GM12864 (cell line): ENCODE measurements at regions not wholly inside any gene's neighbourhood (a gene's known extent, or its start where the extent isn't known, plus 50 kb on each side); places are given as distances from the start of the nearest gene placed in this dataset.

Source experiments
- DNase-seq: peaks from one replicate; pipeline ENCODE4 v3.0.0-alpha.2; 2011; ENCODE audit warnings: low read depth
- H3K4me3 ChIP-seq: 2 replicates; pipeline ENCODE4 v1.5.1; 2011; ENCODE audit warnings: mild to moderate bottlenecking, low read depth, low read length, control low read depth
- TF ChIP-seq, protein P1 (sequence below): IDR thresholded peaks from 2 replicates; pipeline ENCODE4 v1.5.1; 2011; ENCODE audit warnings: low read depth, mild to moderate bottlenecking, moderate library complexity, low read length, control low read depth, inconsistent platforms; ENCODE audit errors: missing control alignments

DNA sequence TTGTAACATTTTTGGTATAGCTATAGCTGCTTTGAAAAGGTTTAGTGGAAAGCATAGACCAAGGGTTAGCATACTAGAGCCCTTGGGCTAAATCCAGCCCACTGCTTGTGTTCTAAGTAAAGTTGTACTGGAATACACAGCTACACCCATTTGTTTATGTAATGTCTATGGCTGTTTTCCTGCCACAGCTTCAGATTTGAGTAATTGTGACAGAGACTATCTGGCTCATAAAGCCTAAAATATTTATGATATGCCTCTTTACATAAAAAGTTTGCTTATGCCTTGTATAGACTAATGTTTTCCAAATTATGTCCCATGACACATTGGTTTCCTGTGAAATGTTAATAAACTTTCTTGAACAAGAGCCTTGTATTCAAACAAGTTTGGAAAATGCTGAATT is 234.8 kb upstream of the ATP2B1 start:
- no peak overlapping the region for H3K4me3 ChIP-seq
- TF ChIP-seq, protein P1, sequence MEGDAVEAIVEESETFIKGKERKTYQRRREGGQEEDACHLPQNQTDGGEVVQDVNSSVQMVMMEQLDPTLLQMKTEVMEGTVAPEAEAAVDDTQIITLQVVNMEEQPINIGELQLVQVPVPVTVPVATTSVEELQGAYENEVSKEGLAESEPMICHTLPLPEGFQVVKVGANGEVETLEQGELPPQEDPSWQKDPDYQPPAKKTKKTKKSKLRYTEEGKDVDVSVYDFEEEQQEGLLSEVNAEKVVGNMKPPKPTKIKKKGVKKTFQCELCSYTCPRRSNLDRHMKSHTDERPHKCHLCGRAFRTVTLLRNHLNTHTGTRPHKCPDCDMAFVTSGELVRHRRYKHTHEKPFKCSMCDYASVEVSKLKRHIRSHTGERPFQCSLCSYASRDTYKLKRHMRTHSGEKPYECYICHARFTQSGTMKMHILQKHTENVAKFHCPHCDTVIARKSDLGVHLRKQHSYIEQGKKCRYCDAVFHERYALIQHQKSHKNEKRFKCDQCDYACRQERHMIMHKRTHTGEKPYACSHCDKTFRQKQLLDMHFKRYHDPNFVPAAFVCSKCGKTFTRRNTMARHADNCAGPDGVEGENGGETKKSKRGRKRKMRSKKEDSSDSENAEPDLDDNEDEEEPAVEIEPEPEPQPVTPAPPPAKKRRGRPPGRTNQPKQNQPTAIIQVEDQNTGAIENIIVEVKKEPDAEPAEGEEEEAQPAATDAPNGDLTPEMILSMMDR: no peak

DNA sequence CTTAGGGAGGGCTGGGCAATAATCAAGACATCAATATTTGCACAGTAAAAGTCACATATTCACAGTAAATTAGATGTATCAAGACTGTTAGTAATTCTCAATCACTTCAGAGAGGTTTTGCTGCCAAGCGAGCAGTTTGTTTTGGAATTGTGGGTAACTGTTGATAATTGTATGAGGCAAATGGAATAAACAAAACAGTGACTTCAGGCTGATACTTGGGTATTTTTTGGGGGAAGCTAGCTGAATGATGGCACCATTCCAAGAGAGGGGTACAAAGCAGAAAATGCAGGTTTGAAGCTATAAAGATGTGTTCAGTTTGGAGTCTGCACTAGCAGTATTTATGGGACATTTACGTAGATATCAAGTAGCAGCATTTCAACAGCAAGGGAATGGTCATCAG is 232.8 kb upstream of the ATP2B1 start:
- DNase-seq: no peak
- no peak overlapping the region for H3K4me3 ChIP-seq
- TF ChIP-seq, protein P1: no peak

More for the DNA sequence above, 234.8 kb upstream of the ATP2B1 start:
- DNase-seq: no peak

DNA sequence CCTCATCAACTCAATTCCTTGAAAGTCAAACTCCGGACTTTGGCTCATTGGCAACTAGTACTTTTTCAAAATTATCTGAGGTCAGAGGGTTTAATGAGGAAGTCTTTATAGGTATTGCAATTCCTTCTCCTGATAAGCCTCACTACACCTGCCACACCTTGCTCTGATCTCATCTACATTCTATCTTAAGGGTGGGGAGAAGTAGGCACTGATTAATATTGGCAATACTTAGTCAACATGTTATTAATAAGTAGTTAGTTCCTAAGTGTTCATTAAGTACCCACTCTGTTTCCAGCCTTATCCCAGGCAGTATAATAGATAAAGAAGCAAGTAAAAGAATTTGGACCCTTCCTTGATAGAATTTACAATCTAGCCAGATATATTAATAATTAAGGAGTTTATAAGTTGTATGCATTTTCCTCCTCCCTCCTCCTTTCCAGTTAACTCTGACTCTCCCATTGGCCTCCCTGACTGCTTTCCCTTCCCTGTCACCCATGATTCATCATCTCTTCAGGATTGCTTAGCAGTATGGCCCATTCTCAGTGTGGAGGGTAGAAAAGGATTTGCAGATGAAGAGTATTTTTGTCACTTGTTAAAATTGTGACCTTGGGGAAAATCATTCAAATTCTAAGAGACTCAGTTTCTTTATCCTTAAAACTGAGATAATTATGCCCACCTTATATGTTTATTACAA is 231.0 kb upstream of the ATP2B1 start:
- TF ChIP-seq, protein P1: no peak
- H3K4me3 ChIP-seq: no peak overlapping the region
- DNase-seq: no peak

DNA sequence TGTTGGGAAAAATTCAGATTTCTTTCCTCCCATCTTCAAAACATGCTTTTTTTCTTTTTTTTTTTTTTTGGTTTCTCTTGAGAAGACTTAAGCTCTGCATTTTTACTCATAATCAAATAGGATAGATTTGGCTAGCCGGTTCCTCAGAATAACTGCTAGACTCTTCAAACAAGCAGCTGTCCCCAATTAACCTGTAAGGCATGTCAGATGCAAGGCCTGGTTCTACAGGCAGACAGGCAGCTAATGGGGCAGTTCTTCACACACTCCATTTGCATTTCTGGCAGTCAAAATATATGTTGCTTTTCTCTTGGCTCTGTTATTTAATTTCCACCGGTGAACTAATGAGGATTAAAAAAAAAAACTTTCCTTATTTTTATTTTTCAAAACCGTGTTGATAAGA is 228.0 kb upstream of the ATP2B1 start:
- TF ChIP-seq, protein P1: no peak
- DNase-seq: no peak
- H3K4me3 ChIP-seq: no peak overlapping the region

DNA sequence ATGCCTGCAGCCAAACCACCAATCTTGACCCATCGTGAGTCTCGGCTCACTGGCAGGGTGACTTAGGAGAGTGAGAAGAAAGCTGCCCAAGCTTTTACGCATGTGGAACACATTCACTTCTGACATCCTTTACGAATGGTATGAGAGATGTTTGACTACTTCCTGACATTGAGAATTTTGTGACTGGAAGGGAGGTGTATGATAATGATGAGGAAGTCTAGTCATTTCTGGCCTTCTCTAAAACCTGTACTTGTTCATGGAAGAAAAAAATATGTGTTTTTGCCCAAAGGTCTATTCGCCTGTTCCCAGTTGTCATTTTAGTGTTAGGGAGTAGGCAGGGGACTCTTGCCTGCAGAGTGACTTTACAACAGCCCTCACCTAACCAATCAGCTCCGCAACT is 227.2 kb upstream of the ATP2B1 start:
- H3K4me3 ChIP-seq: no peak overlapping the region; the same call in 1 of the 2 replicates
- DNase-seq: peak; percentile 36
- TF ChIP-seq, protein P1: no peak

DNA sequence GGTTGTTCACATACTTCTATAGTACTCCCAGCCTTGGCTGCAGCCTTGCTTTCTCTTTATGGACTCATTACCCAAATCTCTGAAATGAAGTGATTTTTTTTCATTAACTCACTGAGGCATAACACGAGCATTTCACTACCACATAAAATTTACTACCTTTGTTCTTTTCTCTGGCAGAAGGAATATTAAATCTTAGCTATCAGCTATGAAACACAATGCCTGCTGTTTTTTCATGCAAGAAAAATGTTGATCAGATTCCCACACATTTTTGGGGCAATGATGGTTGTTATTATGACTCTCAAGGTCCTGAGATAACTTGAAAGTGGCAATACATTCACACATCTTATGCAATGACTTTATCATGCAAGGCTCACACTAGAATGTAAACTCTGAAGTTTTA is 225.3 kb upstream of the ATP2B1 start:
- TF ChIP-seq, protein P1: no peak
- no peak for DNase-seq
- no peak overlapping the region for H3K4me3 ChIP-seq

DNA sequence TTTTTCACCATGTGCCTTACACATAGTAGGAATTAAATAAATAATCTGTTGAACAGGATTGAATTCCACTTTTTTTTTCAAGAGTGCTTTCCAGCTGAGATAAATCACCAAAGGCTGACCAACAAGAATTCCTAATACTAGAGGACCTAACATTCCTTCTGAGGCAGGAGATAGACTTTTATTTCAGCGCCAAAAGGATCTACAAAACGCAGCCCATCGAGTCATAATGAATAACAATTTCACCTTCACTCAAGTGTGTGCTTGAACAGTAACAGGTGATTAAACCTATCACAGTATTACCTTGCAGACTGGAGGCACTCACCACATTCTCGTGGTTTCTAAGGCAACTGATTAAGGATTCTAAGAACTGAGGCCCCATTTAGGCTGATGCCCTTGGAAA is 224.3 kb upstream of the ATP2B1 start:
- TF ChIP-seq, protein P1: no peak
- no peak overlapping the region for H3K4me3 ChIP-seq
- DNase-seq: no peak
